Small intestine (tissue), 7 donors: ENCODE measurements at regions not wholly inside any gene's neighbourhood (a gene's known extent, or its start where the extent isn't known, plus 50 kb on each side); places are given as distances from the start of the nearest gene placed in this dataset.

Experiments
- DNase-seq, 2 donors: peaks; one replicate each; pipeline versions ENCODE4 v3.0.0 to v3.0.0-alpha.2; 2013
- FAIRE-seq: peaks from 2 replicates; lab custom pipeline; 2012; peaks lifted over from hg19 to GRCh38; lab: Jason Lieb, UNC
- H3K27ac ChIP-seq, 3 donors: one replicate each; pipeline ENCODE4 v1.5.1; 2013; ENCODE audit warnings: low read length in 2 of 3, mild to moderate bottlenecking in 2 of 3, control low read depth in 1 of 3, inconsistent platforms in 1 of 3, low read depth in 1 of 3, moderate library complexity in 1 of 3
- H3K27me3 ChIP-seq, 3 donors: one replicate each; pipeline ENCODE4 v1.6.1; 2013; ENCODE audit warnings: low read length in 3 of 3, inconsistent platforms in 1 of 3; ENCODE audit not compliant: control insufficient read depth in 3 of 3, insufficient read depth in 3 of 3
- H3K36me3 ChIP-seq, 3 donors: one replicate each; pipeline ENCODE4 v1.6.1; 2013; ENCODE audit warnings: low read length in 3 of 3, inconsistent platforms in 1 of 3, low read depth in 1 of 3, mild to moderate bottlenecking in 1 of 3, moderate library complexity in 1 of 3; ENCODE audit not compliant: control insufficient read depth in 3 of 3, insufficient read depth in 2 of 3
- H3K4me1 ChIP-seq, 3 donors: one replicate each; pipeline ENCODE4 v1.6.1; 2013; ENCODE audit warnings: low read length in 2 of 3, inconsistent platforms in 1 of 3, low read depth in 1 of 3, mild to moderate bottlenecking in 1 of 3, moderate library complexity in 1 of 3; ENCODE audit not compliant: control insufficient read depth in 3 of 3, insufficient read depth in 2 of 3
- H3K4me3 ChIP-seq, 3 donors: one replicate each; pipeline ENCODE4 v1.5.1; 2013; ENCODE audit warnings: low read length in 3 of 3, control low read depth in 1 of 3, inconsistent platforms in 1 of 3, low read depth in 1 of 3, mild to moderate bottlenecking in 1 of 3, moderate library complexity in 1 of 3
- H3K9me3 ChIP-seq, 2 donors: one replicate each; pipeline ENCODE4 v1.6.1; 2013; ENCODE audit warnings: low read depth in 1 of 2, low read length in 1 of 2; ENCODE audit not compliant: control insufficient read depth in 2 of 2, insufficient read depth in 1 of 2
- WGBS, 3 donors: extraction: QIAGEN DNeasy Blood & Tissue Kit; methylation state at CpG; one replicate each; pipeline ENCODE4 v1.1.7; 2013; 5-methylcytosine and 5-hydroxymethylcytosine counted together
- donor health status: healthy with polysubstance abuse.
- donor health status: control.
- donor health status: control.
- donor health status: Bipolar disorder and iron deficiency.
- donor health status: healthy.

GRCh38 chr3:194827486-194827885 is 141.8 kb downstream of the FAM43A start:
- FAIRE-seq (no peak), DNase-seq (no peak)
- Histone ChIP-seq H3K36me3 (no peaks in the 10 kb centered on the region), H3K4me3 (no peak overlapping the region), H3K9me3 (no peaks in the 10 kb centered on the region), H3K27me3 (peaks cover 0 to 4% (median 0%) of the 10 kb centered on the region in 3 donors), H3K4me1 (no peaks in the 10 kb centered on the region), H3K27ac (no peak overlapping the region)
- 79 to 85% (median 83%) methylated on average over 1 of the region's 1 CpG for WGBS, 3 donors

- Histone ChIP-seq H3K27me3 (peaks cover 0 to 4% (median 0%) of the 10 kb centered on the region in 3 donors), H3K27ac (no peak overlapping the region), H3K36me3 (no peaks in the 10 kb centered on the region), H3K4me3 (no peak overlapping the region), H3K4me1 (no peaks in the 10 kb centered on the region), H3K9me3 (no peaks in the 10 kb centered on the region)
- no peak for FAIRE-seq
- DNase-seq, result no peak
- WGBS, 3 donors, result 87 to 91% (median 88%) methylated on average over 6 of the region's 6 CpGs
These were observed 142.4 kb downstream of the FAM43A start for GRCh38 chr3:194828116-194828515.

- Histone ChIP-seq H3K36me3 (no peaks in the 10 kb centered on the region), H3K4me3 (no peak overlapping the region), H3K27me3 (peaks cover 0 to 2% (median 0%) of the 10 kb centered on the region in 3 donors), H3K27ac (no peak overlapping the region), H3K4me1 (no peaks in the 10 kb centered on the region), H3K9me3 (no peaks in the 10 kb centered on the region)
- DNase-seq, result no peak
- no peak for FAIRE-seq
- 73 to 94% (median 91%) methylated on average over 4 of the region's 4 CpGs for WGBS, 3 donors
These were observed 143.2 kb downstream of the FAM43A start for GRCh38 chr3:194828926-194829325.

- WGBS, 3 donors, result 74 to 84% (median 76%) methylated on average over 6 of the region's 6 CpGs
- Histone ChIP-seq H3K9me3 (no peaks in the 10 kb centered on the region), H3K36me3 (no peaks in the 10 kb centered on the region), H3K4me1 (no peaks in the 10 kb centered on the region), H3K4me3 (no peak overlapping the region), H3K27ac (no peak overlapping the region), H3K27me3 (no peaks in the 10 kb centered on the region)
- no peak for DNase-seq
- no peak for FAIRE-seq
These were observed 144.7 kb downstream of the FAM43A start for GRCh38 chr3:194830401-194830800.

DNA sequence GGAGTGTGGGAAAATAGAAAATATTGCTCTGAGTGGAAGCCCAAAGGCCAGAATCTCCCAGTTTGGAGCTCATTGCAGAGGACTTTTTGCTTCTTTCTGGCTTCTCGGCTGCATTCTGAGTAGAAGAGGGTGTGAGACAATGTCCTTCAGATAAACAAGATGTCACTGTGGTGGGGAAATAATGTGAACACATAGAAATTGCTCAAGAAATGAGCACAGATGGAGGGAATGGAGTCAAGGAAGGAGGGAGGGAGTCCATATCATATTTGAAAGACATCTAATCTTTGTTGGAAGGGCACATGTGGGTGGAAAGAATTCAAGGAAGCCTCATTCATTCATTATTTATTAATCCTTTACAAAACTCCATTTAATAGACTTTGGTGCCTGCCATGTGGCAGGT is 145.3 kb downstream of the FAM43A start:
- Histone ChIP-seq H3K27me3 (no peaks in the 10 kb centered on the region), H3K4me3 (no peak overlapping the region), H3K27ac (no peak overlapping the region), H3K36me3 (no peaks in the 10 kb centered on the region), H3K9me3 (no peaks in the 10 kb centered on the region), H3K4me1 (no peaks in the 10 kb centered on the region)
- FAIRE-seq (no peak), DNase-seq (no peak)
- 86 to 95% (median 90%) methylated on average over 1 of the region's 1 CpG for WGBS, 3 donors

- Histone ChIP-seq H3K9me3 (no peaks in the 10 kb centered on the region), H3K4me3 (no peak overlapping the region), H3K36me3 (no peaks in the 10 kb centered on the region), H3K27me3 (no peaks in the 10 kb centered on the region), H3K27ac (no peak overlapping the region), H3K4me1 (no peaks in the 10 kb centered on the region)
- no peak for DNase-seq
- WGBS, 3 donors, result 78 to 84% (median 81%) methylated on average over 5 of the region's 5 CpGs
- FAIRE-seq, result no peak
These were observed 146.8 kb downstream of the FAM43A start for GRCh38 chr3:194832346-194833104.

GRCh38 chr3:194833114-194833910 is 147.6 kb downstream of the FAM43A start:
- Histone ChIP-seq H3K27me3 (no peaks in the 10 kb centered on the region), H3K9me3 (no peaks in the 10 kb centered on the region), H3K36me3 (no peaks in the 10 kb centered on the region), H3K4me1 (no peaks in the 10 kb centered on the region), H3K27ac (no peak overlapping the region), H3K4me3 (no peak overlapping the region)
- FAIRE-seq, result no peak
- WGBS, 3 donors, result 88 to 93% (median 92%) methylated on average over 14 of the region's 14 CpGs
- DNase-seq, result no peak

GRCh38 chr3:194836661-194837060 is 151.0 kb downstream of the FAM43A start:
- WGBS, 3 donors, result 96 to 100% (median 100%) methylated on average over 1 of the region's 1 CpG
- FAIRE-seq (no peak), DNase-seq (no peak)
- Histone ChIP-seq H3K27me3 (peaks cover 0 to 3% (median 0%) of the 10 kb centered on the region in 3 donors), H3K9me3 (no peaks in the 10 kb centered on the region), H3K4me1 (no peaks in the 10 kb centered on the region), H3K4me3 (no peak overlapping the region), H3K27ac (no peak overlapping the region), H3K36me3 (no peaks in the 10 kb centered on the region)
